DND-41 (cell line): ENCODE measurements at regions not wholly inside any gene's neighbourhood (a gene's known extent, or its start where the extent isn't known, plus 50 kb on each side); places are given as distances from the start of the nearest gene placed in this dataset.

Experiments used
- EZH2 ChIP-seq: IDR thresholded peaks from 3 replicates; pipeline ENCODE4 v1.6.1; 2012; ENCODE audit warnings: borderline replicate concordance, low read depth, mild to moderate bottlenecking, moderate library complexity, low read length, inconsistent platforms; ENCODE audit not compliant: severe bottlenecking
- TF ChIP-seq, protein P1 (sequence below): IDR thresholded peaks from 2 replicates; pipeline ENCODE4 v1.5.1; 2012; ENCODE audit warnings: borderline replicate concordance, low read length, moderate library complexity, mild to moderate bottlenecking; ENCODE audit not compliant: poor library complexity, severe bottlenecking; ENCODE audit errors: extremely low read depth

DNA sequence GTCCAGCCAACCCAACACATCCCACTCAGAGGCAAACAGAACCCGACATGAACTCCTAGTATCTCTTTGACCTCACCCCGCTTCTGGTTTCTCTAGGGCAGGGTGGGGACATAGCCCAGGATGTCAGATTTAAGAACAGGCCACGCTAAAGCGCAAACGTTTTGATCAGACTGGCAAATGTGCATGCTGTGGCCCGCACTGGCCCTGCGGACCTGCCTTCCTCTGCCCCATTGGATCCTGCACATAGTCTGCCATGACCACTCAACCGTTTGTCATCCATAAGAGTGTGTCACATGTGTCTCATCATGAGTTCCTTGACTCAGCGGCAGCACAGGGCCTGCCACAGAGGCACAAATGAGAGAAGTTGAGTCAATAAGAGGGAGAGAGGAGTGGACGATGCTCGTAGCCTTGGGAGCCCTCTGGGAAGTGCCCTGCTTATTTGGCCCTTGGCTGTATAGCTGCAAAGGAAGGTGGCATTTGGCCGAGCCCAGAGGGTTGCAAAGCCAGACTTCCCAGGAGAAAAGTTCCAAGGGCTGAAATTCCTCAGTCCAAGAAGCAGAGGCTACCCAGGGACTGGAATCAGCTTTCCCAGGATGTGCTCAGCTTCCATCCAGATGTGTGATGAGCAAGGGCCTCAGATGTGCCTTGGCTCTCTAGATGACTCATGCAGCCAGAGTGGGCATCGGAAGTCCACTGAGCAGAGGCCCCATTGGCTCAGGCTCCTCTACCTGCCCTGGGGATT, 55.5 kb upstream of the SLCO2A1 start:
- TF ChIP-seq, protein P1, sequence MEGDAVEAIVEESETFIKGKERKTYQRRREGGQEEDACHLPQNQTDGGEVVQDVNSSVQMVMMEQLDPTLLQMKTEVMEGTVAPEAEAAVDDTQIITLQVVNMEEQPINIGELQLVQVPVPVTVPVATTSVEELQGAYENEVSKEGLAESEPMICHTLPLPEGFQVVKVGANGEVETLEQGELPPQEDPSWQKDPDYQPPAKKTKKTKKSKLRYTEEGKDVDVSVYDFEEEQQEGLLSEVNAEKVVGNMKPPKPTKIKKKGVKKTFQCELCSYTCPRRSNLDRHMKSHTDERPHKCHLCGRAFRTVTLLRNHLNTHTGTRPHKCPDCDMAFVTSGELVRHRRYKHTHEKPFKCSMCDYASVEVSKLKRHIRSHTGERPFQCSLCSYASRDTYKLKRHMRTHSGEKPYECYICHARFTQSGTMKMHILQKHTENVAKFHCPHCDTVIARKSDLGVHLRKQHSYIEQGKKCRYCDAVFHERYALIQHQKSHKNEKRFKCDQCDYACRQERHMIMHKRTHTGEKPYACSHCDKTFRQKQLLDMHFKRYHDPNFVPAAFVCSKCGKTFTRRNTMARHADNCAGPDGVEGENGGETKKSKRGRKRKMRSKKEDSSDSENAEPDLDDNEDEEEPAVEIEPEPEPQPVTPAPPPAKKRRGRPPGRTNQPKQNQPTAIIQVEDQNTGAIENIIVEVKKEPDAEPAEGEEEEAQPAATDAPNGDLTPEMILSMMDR: no peak
- no peak for TF ChIP-seq EZH2
